ENCODE measurements at regions not wholly inside any gene's neighbourhood (a gene's known extent, or its start where the extent isn't known, plus 50 kb on each side); places are given as distances from the start of the nearest gene placed in this dataset.

DNA sequence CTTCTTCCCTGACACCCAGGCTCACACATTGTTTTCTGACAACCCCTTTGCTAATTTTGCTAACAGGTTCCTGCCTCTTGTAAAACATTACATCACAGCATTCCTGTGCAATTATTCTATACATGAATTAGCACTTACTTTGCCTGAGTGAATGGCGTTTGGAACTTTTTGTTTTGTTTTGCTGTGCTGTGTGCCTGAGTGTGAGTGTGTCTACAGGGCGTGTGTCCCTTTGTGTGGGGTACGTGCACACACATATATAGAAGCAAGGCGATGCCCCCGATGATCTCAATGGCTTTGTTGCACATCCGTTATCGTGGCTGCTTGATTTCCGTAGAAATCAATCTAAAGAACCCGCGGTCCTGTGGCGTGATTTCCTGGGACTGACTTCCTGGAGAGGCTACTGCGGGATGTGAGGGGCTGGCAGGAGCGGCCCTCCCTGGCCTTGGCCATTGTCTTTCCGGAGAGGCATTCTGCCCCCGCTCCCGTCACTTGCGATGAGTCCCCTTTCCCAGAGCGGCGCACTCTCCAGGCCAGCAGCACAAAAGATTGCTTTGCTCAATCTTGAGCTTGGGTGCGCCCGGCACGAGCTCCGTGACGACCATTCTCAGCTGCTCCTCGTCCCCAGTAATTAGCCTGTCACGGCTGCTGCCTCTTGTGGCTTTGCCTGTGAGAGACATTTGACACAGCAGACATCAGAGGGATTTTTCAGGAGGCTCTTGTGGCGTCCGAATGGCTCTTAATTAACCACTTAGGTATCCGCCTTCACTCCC, 398.1 kb upstream of the IRX1 start:
- no peak for DNase-seq (ENCODE audit: low read depth in 2 of 2)

DNA sequence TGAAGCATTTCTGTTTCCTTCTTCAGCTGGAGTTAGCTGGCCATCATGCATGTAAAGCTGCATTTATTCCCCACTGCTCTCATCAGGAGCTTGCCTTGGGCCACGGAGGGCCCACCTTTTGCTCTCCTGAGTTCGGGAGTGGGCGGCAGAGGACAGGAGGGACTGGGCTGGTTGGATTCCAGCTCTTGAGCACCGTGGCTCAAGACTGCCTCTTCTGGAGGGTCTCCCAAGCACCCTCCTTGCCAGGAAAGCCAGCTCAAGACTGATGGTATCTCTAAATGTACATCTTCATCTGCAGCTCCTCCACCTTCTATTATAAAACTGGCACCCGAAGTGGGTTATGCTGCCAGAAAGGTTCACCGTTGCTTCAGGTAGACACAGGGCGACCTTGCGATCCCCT, 399.6 kb upstream of the IRX1 start:
- DNase-seq (ENCODE audit: low read depth in 2 of 2), result no peak

DNA sequence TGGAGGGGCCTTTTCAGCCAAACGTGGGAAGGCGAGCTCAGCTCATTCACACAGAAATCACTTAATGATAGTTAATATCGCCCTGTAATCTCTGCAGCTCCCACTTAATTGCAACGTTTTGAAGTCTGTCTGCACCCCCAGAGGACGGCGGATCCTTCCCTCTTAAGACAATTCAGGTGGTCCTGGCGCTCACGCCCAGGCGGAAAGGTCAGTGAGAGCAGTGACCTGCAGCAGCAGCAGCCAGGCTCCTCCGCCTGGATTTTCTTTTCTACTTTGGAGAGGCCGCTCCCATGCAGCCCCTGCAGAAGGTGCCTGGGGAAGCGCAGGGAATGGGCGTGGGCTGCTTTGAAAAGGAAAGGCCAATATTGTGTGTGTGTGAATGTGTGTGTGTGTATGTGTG, 400.9 kb upstream of the IRX1 start:
- no peak for DNase-seq (ENCODE audit: low read depth in 2 of 2)

DNA sequence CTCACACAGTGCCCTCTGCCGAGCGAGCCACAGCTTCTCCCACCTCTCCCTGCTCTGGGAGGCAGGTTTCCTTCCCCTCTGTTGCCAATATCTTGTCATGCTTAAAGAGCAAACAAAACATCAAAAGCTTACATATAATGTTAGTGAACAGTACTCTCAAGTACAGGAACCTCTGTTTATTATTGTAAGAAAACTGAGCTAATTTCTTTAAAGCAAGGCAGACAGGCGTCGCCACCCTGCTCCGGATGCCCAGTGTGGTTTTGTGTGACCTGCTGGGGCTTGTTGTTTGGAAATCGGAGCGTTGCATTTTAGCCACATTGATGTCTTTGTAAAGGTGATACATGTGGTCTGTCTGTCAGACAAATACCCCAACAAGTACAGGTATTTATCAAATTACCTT, 401.4 kb upstream of the IRX1 start:
- no peak for DNase-seq (ENCODE audit: low read depth in 2 of 2)

DNA sequence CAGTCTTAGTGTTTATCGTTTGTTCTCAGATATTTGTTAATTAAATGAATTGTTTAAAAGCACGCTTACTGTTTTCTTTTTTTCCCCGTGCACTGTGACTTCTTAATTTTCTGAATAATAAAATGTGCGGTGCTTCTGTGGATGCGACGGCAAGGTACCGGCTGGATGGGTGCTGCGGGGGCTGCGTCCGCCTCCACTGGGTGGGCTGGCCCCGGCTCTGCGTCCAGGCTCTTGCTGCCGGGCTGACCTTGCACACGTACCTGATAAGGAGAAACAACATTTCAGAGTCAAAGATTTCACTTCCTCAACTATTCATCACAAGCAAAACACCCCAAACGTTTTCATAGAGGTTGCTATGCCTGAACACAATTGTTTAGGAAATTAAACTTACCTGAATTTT, 404.0 kb upstream of the IRX1 start:
- no peak for DNase-seq (ENCODE audit: low read depth in 2 of 2)

DNA sequence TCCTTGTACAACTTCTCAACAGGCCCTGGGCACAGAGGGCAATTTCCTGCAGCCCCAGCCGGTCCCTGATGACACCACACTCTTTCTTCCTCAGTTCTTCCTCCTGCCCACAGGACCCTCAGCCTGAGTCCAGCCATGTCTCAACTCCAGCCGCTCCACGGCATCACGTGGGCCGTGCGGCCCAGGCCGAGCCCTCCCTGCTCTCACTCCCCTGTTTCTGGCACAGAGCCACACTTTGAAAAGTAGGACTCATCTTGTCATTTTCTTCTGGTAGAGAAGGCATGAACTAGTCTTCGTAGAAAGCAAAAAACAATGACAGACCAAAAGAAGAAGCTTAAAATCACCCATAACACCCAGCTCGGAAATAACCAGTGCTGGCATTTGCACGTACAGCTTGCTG, 404.7 kb upstream of the IRX1 start:
- no peak for DNase-seq (ENCODE audit: low read depth in 2 of 2)

DNA sequence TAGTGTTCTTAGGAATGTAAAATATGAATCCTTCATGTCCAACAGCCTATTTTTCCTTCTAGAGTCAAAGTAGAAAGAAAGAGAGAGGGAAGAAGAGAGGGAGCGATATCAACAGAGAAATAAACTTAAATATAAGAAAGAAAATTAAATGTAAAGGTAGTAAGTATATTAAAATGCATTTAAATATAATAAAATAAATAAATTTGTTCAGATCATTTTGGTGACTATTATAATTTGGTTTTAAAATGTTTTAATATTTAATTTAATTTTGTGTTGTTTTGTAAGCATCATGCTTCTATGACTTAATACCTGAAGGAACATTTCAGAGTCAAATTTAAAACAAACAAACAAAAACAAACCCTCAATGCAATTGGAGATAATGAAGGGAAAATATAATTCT, 405.2 kb upstream of the IRX1 start:
- no peak for DNase-seq (ENCODE audit: low read depth in 2 of 2)

DNA sequence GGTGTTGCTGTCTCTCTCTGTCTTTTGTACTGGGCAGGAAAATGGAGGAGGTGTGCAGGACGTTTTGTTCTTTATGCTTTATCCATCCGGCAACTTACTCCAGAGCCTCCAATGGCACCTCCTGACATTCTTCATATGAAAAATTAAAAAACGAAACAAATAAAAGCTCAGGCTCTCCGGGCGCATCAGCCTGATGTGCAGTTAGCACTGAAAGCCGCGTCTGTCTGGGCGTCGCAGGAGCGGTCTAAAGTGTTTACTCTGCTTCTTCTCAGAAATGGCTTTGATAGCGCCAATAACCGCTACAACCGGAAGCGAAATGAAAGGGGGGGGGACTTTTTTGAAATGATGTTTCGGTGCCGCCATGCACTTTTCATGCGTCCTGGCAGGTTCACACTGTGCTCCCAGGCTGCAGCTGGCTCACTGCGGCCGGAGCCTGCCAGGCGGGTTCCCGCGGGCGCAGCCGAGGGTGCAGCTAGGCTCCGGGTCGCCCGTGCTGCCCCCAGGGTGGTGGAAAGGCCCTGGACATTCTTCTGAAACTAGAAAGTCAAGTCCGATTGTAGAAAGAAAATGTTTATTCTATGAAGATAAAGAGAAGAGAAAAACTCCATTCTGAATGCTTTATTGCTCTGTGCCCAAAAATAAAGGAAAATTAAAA, 407.7 kb upstream of the IRX1 start:
- DNase-seq (ENCODE audit: low read depth in 2 of 2), result no peak

DNA sequence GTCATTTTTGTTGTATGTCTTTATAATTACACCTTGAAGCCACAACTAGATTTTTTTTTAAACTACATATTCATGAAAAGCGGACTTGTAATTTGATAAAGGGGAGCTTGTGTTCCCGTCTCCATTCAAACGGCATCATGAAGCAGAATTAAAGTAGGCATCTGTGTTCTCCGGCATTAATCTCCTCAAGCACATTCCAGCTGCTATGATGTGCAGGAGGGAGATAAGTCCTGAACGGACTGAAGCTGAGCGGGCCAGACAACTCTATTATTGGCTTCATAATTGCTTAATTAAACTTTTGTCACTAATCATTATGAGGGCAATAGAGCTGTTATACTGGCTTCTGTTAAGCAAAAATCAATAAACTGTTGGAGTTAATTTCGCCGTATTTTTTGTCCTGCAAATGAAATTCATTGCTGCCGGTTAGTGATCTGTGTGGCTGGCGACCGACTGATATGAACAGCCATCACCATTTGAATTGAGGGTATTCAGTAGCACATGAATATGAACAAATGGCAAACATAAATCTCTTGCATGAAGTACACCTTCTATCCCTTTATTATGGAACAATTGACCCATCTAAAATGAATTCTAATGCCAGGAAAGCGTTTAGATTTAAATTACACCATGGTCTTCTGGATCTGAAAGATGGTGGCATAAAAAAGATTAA, 408.8 kb upstream of the IRX1 start:
- no peak for DNase-seq (ENCODE audit: low read depth in 2 of 2)

DNA sequence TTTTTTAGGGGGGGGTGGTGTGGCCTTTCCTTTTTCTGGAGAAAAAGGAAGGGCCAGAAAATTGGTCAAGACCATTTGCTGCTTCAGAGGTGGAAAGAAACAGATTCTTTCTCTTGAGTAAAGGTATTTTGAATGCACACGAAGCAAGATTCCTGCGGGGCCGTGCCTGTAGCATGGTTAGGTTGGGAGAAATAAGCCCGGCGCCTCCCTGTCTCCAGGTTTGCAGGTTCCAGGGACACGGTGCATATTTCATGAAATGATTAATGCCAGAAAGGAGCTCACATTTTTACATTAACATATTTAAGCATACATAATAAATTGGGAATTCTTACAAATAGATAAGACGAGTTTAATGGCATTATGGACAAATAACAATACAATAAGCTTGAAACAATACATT, 409.5 kb upstream of the IRX1 start:
- DNase-seq (ENCODE audit: low read depth in 2 of 2), result no peak

DNA sequence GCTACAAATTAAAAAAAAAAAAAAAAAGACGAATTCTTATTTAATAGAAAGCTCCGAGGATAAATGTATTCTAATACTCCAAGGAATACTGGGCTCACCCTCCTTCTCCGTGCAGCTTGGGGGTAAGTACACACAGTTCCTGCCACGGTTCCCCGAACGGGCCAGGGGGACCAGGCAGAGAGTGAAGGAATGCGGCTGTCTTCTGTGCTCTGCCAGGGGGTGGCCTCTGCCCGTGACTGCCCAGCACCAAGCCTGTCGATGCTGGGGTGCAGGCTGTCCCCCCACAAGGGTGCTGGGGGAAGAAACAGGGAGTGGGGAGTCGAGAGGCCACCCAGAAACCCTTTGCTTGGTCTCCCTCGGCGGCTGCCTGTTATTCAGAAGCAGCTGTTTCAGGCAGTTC, 410.1 kb upstream of the IRX1 start:
- DNase-seq (ENCODE audit: low read depth in 2 of 2), result no peak

DNA sequence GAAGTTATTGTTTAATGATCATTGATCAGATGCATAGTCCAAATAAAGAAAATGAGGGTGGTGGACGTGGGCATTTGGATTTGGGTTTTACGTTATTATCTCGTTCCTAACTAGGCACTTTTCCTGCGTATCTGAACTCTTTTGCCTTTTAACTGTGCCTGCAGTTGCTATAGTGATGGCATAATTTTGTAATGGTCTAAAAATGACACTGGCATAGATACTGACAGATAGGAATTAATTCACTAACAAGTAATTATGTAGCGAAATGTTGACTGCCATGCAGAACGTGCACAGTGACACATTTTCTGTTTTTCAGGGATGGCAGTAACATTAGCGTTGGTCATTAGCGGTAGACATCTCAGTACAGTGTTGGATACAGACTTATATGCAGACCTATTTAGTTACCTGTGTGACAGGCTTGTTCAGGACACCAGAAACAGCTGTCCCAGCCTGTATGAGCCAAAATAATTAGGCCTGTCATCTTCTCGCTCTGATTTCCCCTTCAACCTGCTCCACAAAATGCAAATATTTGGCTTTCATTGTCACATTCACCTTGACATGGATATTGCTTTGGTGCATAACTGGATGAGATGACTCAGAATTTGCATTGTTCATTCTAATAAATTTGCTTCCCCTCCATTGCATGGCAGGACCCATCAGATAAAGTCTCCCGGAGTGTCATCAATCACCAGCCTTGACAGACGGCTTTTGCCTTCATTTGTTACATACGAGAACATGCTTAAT, 413.3 kb upstream of the IRX1 start:
- DNase-seq (ENCODE audit: low read depth in 2 of 2), result no peak

DNA sequence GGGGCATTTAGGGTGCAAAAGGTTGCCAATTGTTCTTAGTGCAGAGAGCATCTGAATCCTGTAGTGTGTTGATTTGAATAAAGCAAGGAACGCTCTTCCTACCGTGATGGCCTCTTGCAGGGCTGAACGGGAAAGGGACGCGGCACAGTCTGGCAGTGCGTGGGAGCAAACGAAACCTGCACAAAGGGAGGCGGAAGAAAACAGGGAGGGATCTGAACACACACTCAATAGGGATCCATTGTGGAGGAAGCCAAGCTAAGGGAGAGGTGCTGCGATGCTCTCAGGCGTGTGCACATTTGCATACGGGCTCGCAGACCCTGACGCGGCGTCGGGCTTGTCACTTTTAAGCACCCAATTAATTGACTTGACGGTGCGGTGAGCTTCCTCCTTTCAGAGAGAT, 414.0 kb upstream of the IRX1 start:
- no peak for DNase-seq (ENCODE audit: low read depth in 2 of 2)

DNA sequence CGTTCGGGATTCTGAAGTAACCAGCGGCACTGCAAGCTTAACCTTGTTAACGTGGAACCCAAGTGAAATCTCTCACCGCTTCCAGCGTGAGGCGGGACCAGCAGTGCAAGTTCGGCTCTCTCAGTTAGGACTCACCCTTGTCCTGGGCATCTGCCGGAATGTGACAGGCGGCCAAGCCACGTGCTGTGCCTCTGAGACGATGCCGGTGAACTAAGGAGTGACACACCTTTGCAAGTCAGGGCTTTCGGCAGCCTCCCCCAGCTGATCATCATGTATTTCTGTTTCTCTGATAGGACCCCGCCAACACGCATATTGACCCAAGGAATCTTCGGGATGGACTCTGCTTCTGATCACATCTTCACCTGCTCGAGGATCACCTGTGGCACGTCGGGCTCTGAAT, 415.0 kb upstream of the IRX1 start:
- DNase-seq (ENCODE audit: low read depth in 2 of 2), result no peak

DNA sequence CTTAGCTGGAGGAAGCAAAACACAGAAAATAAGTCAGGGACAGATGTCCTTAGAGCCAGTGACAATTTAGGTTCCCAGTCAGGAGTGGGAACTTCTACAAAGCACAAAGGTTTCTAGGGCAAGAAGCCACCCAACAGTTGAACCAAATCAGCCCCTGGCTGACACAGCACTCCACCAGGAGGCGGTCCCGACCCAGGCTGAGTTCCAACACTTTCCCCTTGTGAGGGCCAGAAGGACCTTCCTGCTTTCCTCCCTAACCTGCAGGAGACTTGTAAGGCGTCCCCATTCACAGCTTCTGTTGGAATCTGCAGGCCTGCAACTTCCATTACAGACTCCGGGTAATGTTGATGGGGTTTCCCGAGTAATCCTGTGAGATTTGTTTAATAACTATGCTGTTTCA, 416.4 kb upstream of the IRX1 start:
- DNase-seq (ENCODE audit: low read depth in 2 of 2), result no peak

DNA sequence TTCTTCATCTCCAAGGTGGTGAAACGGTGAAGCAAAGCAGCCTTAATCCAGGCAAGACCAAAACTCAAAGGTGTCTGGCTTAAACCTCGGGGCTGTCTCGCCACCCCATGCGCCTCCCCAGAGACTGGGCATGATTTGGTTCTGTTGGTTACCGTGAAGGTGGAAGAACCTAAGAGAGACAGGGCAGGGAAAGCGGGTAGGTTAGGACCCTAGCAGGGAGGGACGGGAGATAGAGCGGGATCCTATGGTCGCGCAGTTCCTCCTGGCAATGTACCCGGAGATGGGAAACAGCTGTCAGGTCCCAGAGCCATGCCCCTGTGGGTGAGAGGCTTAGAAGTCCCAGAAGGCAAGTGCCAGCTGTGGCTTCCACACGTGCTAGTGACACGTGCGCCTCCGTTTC, 418.3 kb upstream of the IRX1 start:
- DNase-seq (ENCODE audit: low read depth in 2 of 2), result no peak

DNA sequence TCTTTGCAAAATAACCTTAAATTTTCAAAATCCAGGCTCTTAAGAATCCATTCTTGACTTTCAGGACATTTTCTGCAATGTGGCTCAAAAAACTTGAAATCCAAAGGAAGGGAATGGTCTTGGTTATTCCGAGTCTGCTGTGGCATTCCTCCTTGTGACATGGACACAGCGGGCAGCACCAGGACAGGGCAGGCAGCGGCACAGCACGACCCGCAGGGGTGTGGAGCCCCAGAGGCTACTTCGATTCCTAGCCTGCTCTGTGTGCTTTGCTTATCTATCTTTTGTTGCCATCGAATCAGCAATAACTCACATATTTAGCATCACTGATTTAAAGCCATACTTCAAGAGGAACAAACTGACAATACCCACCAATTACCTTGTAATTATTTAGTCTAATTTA, 420.2 kb upstream of the IRX1 start:
- DNase-seq (ENCODE audit: low read depth in 2 of 2), result no peak

DNA sequence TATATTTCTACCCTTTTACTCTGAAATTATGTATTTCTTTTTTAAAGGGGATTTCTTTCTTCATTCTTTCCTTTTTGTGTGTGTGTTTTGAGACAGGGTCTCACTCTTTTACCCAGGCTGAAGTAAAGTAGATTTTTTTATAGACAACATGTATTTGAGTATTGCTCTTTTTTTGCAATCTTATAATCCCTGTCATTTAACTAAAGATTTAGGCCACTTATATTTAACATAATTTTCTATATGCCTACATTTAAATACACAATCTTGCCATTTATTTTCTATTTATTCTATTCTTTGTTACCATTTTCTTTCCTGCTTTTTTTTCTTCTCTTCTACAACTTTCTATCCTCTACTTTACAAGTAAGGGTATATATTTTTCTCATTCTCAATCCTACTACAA, 416.0 kb upstream of the IRX2 start:
- no peak for DNase-seq (ENCODE audit: low read depth in 2 of 2)

DNA sequence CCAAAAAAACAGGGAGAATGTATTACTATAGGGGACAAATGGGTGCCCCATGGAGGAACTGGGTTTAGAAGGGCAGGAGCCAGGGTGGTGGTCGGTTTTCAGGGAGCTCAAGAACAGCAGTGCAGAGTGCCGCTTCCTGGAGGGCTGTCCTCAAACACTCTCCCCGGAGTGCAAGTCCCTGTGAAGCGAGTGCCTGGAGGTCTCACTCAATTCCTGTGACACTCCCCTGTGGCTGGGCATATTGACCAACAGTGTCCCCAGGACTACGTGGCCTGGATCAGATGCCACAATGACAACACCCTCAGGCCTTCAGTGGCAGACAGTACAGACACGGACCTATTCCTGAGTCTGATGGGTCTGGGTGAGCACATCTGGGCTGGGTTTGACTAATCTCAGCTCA, 412.1 kb upstream of the IRX2 start:
- DNase-seq (ENCODE audit: low read depth in 2 of 2), result no peak

DNA sequence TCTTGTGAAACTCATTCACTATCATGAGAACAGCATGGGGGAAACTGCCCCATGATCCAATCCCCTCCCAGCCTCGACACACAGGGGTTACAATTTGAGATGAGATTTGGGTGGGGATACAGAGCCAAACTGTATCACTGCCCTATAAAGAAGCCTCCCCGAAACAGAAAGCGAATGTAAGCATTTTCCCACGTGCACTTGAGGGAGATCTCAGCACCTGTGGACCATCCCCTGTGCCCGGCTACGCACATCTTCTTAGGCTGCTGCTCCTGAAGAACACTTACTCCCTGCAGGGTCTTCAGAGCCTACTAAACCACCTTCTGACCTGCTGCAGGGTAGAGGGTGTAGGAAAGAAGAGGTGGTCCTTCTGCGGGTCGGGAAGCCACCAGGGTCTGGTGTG, 410.2 kb upstream of the IRX2 start:
- no peak for DNase-seq (ENCODE audit: low read depth in 2 of 2)

DNA sequence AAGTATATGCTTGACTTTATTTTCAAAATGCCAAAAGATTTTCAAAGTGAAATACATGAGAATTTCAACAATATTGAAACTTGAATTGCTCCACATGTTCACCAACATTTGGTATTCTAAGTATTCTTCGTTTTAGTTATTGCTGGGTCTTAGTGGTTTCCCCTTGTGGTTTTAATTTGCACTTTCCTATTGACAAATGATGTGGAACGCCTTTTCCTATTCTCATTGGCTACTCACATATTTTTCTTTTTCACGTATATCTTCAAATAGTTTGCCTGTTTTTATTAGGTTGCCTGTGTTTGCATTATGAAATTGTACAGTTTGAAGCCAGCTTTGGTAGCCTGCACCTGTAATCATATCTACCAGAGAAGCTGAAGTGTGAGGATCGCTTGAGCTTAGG, 405.7 kb upstream of the IRX2 start:
- DNase-seq (ENCODE audit: low read depth in 2 of 2), result no peak

DNA sequence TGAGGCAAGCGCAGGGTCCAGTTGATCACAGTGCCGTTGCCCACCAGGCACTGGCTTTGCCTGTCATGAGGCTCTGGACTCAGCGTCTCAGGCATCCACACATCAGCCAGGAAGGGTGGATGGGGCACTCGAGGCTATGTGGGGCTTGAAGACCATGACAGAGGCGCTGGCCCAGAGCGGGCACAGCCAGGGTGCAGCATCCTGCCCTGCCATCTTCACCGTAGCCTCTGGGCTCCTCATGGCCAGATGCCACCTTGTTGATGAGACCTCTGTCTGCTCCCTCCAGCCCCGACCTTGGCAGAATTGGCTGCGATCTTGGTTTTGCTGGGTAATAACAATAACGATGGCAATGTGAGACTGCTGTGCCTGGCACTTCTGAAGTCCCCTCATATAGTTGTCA, 404.2 kb upstream of the IRX2 start:
- no peak for DNase-seq (ENCODE audit: low read depth in 2 of 2)
